ENCODE measurements at regions not wholly inside any gene's neighbourhood (a gene's known extent, or its start where the extent isn't known, plus 50 kb on each side); places are given as distances from the start of the nearest gene placed in this dataset.
"Not testable (repeated sequence)": the region's sequence is repeated elsewhere in the genome, so short reads cannot be mapped to it uniquely, and the experiment has no call there.

DNA sequence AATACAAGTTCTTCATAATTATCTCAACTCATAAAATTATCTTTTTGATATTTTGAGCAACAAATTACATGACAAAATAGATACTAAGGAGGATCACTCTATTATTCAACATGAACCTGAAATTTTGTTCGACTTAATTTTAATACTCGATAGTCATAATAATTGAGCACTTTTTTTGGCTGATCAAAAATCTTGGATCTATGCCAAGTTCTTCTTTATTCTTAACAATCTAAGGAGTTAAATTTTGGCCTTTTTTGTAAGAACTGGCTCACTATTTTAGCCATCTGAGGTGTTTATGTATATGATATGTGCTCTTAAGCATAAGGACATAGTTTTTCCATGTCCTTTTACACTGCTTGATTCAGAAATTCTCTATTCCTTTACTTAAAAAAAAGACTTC, 996.1 kb upstream of the COX7C start:
- no peaks in the 10 kb centered on the region for H3K4me1 ChIP-seq (ENCODE audit: insufficient read depth, low read length, poor library complexity, severe bottlenecking)
- no peaks in the 10 kb centered on the region for H3K9me3 ChIP-seq (ENCODE audit: low read depth, low read length, poor library complexity, severe bottlenecking)
- DNase-seq (ENCODE audit: low spot score) = no peak
- intact Hi-C loops (cut with micrococcal nuclease; ENCODE audit: unreplicated experiment) = no loop called here
- H3K36me3 ChIP-seq (ENCODE audit: insufficient read depth, low read length, poor library complexity, severe bottlenecking) = no peaks in the 10 kb centered on the region
- ChIA-PET POLR2A (ENCODE audit: low non-redundant PET) (no interaction called here), CTCF (no interaction called here)
- no TSS peak for BruUV-seq (replicated peaks)
- H3K27ac ChIP-seq (ENCODE audit: low read depth, low read length, poor library complexity, severe bottlenecking) = no peak overlapping the region
- no peaks in the 10 kb centered on the region for H3K27me3 ChIP-seq (replicated peaks; ENCODE audit: insufficient read depth, low read depth, low read length, poor library complexity)
- H3K4me3 ChIP-seq (ENCODE audit: low read depth, low read length, poor library complexity, severe bottlenecking) = no peak overlapping the region
- TF ChIP-seq EZH2 (IDR thresholded peaks at IDR 0.05; ENCODE audit: borderline replicate concordance, low read depth, low read length, poor library complexity, severe bottlenecking) = no peak
- TF ChIP-seq, protein P1, sequence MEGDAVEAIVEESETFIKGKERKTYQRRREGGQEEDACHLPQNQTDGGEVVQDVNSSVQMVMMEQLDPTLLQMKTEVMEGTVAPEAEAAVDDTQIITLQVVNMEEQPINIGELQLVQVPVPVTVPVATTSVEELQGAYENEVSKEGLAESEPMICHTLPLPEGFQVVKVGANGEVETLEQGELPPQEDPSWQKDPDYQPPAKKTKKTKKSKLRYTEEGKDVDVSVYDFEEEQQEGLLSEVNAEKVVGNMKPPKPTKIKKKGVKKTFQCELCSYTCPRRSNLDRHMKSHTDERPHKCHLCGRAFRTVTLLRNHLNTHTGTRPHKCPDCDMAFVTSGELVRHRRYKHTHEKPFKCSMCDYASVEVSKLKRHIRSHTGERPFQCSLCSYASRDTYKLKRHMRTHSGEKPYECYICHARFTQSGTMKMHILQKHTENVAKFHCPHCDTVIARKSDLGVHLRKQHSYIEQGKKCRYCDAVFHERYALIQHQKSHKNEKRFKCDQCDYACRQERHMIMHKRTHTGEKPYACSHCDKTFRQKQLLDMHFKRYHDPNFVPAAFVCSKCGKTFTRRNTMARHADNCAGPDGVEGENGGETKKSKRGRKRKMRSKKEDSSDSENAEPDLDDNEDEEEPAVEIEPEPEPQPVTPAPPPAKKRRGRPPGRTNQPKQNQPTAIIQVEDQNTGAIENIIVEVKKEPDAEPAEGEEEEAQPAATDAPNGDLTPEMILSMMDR (conservative IDR thresholded peaks at IDR 0.05; ENCODE audit: low read depth, low read length) = no peak

DNA sequence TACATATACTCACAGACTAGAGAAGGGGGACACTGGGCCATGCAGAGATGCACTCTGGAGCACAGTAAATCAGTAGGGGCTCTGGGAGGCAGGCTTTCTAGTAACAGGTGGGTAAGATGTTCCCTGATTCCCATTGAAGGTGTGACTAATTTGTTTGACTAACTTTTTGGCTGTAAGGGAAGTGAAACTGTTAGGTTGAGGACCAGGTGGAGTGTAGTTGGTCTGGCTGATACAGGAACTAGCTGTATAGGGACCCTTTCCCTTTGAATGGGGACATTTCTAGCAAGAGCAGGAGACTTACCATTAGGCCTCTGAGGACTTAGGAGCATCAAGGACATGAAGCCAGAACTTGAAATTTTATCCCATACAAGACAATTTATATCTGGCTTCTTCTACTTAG, 989.6 kb upstream of the COX7C start:
- H3K4me3 ChIP-seq (ENCODE audit: low read depth, low read length, poor library complexity, severe bottlenecking) = no peak overlapping the region
- no peak for DNase-seq (ENCODE audit: low spot score)
- no peak overlapping the region for H3K27ac ChIP-seq (ENCODE audit: low read depth, low read length, poor library complexity, severe bottlenecking)
- no peaks in the 10 kb centered on the region for H3K4me1 ChIP-seq (ENCODE audit: insufficient read depth, low read length, poor library complexity, severe bottlenecking)
- TF ChIP-seq EZH2 (IDR thresholded peaks at IDR 0.05; ENCODE audit: borderline replicate concordance, low read depth, low read length, poor library complexity, severe bottlenecking) = no peak
- H3K9me3 ChIP-seq (ENCODE audit: low read depth, low read length, poor library complexity, severe bottlenecking) = no peaks in the 10 kb centered on the region
- no peaks in the 10 kb centered on the region for H3K27me3 ChIP-seq (replicated peaks; ENCODE audit: insufficient read depth, low read depth, low read length, poor library complexity)
- no peaks in the 10 kb centered on the region for H3K36me3 ChIP-seq (ENCODE audit: insufficient read depth, low read length, poor library complexity, severe bottlenecking)
- no TSS peak for BruUV-seq (replicated peaks)
- intact Hi-C loops (cut with micrococcal nuclease; ENCODE audit: unreplicated experiment) = no loop called here
- CTCF ChIA-PET = no interaction called here
- POLR2A ChIA-PET (ENCODE audit: low non-redundant PET) = no interaction called here

DNA sequence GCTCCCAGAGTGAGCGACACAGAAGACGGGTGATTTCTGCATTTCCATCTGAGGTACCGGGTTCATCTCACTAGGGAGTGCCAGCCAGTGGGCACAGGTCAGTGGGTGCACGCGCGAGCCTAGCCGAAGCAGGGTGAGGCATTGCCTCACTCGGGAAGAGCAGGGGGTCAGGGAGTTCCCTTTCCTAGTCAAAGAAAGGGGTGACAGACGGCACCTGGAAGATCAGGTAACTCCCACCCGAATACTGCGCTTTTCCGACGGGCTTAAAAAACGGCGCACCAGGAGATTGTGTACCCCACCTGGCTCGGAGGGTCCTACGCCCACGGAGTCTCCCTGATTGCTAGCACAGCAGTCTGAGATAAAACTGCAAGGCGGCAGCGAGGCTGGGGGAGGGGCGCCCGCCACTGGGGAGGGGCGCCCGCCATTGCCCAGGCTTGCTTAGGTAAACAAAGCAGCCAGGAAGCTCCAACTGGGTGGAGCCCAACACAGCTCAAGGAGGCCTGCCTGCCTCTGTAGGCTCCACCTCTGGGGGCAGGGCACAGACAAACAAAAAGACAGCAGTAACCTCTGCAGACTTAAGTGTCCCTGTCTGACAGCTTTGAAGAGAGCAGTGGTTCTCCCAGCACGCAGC, 979.1 kb upstream of the COX7C start:
- H3K4me1 ChIP-seq (ENCODE audit: insufficient read depth, low read length, poor library complexity, severe bottlenecking); DNase-seq (ENCODE audit: low spot score): not testable (repeated sequence)

DNA sequence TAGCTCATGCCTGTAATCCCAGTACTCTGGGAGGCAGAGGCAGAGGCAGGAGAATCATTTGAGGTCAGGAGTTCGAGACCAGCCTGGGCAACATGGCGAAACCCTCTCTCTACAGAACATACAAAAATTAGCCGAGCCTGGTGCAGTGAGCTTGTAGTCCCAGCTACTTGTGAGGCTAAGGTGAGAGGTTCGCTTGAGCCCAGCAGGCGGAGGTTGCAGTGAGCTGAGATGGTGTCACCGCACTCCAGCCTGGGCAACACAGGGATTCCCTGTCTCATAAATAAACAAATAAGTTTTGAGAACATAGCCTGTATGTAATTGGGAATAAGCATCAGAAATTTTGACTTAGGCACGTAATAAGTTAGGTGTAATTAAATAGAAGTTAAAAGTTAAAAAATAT, 971.7 kb upstream of the COX7C start:
- no peak for DNase-seq (ENCODE audit: low spot score)

More for the DNA sequence above, 979.1 kb upstream of the COX7C start:
- POLR2A ChIA-PET (ENCODE audit: low non-redundant PET); BruUV-seq (replicated peaks); H3K36me3 ChIP-seq (ENCODE audit: insufficient read depth, low read length, poor library complexity, severe bottlenecking); intact Hi-C loops (cut with micrococcal nuclease; ENCODE audit: unreplicated experiment); H3K27me3 ChIP-seq (replicated peaks; ENCODE audit: insufficient read depth, low read depth, low read length, poor library complexity); H3K9me3 ChIP-seq (ENCODE audit: low read depth, low read length, poor library complexity, severe bottlenecking); H3K4me3 ChIP-seq (ENCODE audit: low read depth, low read length, poor library complexity, severe bottlenecking); H3K27ac ChIP-seq (ENCODE audit: low read depth, low read length, poor library complexity, severe bottlenecking); CTCF ChIA-PET: not testable (repeated sequence)

More for the DNA sequence above, 971.7 kb upstream of the COX7C start:
- no peak overlapping the region for H3K4me3 ChIP-seq (ENCODE audit: low read depth, low read length, poor library complexity, severe bottlenecking)
- no peak for TF ChIP-seq EZH2 (IDR thresholded peaks at IDR 0.05; ENCODE audit: borderline replicate concordance, low read depth, low read length, poor library complexity, severe bottlenecking)
- TF ChIP-seq, protein P1 (conservative IDR thresholded peaks at IDR 0.05; ENCODE audit: low read depth, low read length) = no peak
- H3K27me3 ChIP-seq (replicated peaks; ENCODE audit: insufficient read depth, low read depth, low read length, poor library complexity) = no peaks in the 10 kb centered on the region
- H3K9me3 ChIP-seq (ENCODE audit: low read depth, low read length, poor library complexity, severe bottlenecking) = no peaks in the 10 kb centered on the region
- H3K27ac ChIP-seq (ENCODE audit: low read depth, low read length, poor library complexity, severe bottlenecking) = no peak overlapping the region
- intact Hi-C loops (cut with micrococcal nuclease; ENCODE audit: unreplicated experiment) = no loop called here
- CTCF ChIA-PET = no interaction called here
- H3K4me1 ChIP-seq (ENCODE audit: insufficient read depth, low read length, poor library complexity, severe bottlenecking) = no peaks in the 10 kb centered on the region
- no peaks in the 10 kb centered on the region for H3K36me3 ChIP-seq (ENCODE audit: insufficient read depth, low read length, poor library complexity, severe bottlenecking)
- BruUV-seq (replicated peaks) = no TSS peak
- POLR2A ChIA-PET (ENCODE audit: low non-redundant PET) = no interaction called here

Measured in A673 (cell line).